Mucosa of descending colon (tissue), 3 donors: ENCODE measurements at regions not wholly inside any gene's neighbourhood (a gene's known extent, or its start where the extent isn't known, plus 50 kb on each side); places are given as distances from the start of the nearest gene placed in this dataset.

Experiments
- ATAC-seq: fragments of 200-7000 bp; cut with Tn5 transposase; one replicate; pipeline ENCODE4 v1.9.1; 2020; ENCODE audit warnings: mild to moderate bottlenecking, moderate library complexity
- DNase-seq, 3 donors: peaks; one replicate each; pipeline ENCODE4 v3.0.0-alpha.2; 2020
- H3K36me3 ChIP-seq: fragments of 200-600 bp; one replicate; pipeline ENCODE4 v1.8.0; 2021; ENCODE audit warnings: low read depth, mild to moderate bottlenecking
- H3K4me1 ChIP-seq: fragments of 200-600 bp; one replicate; pipeline ENCODE4 v1.8.0; 2021; ENCODE audit warnings: low read depth, mild to moderate bottlenecking
- H3K4me3 ChIP-seq: fragments of 200-600 bp; one replicate; pipeline ENCODE4 v1.8.0; 2021; ENCODE audit warnings: mild to moderate bottlenecking
- H3K9me3 ChIP-seq: fragments of 200-600 bp; one replicate; pipeline ENCODE4 v1.8.0; 2021; ENCODE audit warnings: mild to moderate bottlenecking
- CTCF ChIP-seq: fragments of 200-600 bp; IDR thresholded peaks from one replicate; pipeline ENCODE4 v1.8.0; 2022; ENCODE audit warnings: antibody characterized with exemption, mild to moderate bottlenecking
- intact Hi-C, 2 donors: fragments of 100-400 bp; cut with DNase I in 1 of 2; cut with micrococcal nuclease in 1 of 2; formaldehyde crosslinking; loops; one replicate each; pipeline versions ENCODE4 v1.11.0 to v1.11.1; 2022; cut with DNase I, micrococcal nuclease
- donor health status: DM: no; HTN: no; CAD: no; lungs with moderate emphysema.
- donor health status: DM: no; HTN: no; CAD: no.
- donor health status: DM: no; HTN: yes; CAD: no.

- ATAC-seq: no peak
Measured at GRCh38 chr11:133694701-133695100, 150.6 kb downstream of the SPATA19 start.

GRCh38 chr11:133693110-133693509 is 152.2 kb downstream of the SPATA19 start:
- no peak for DNase-seq
- no peaks in the 10 kb centered on the region for H3K36me3 ChIP-seq
- H3K4me1 ChIP-seq: no peaks in the 10 kb centered on the region
- H3K4me3 ChIP-seq: no peak overlapping the region
- no peak for ATAC-seq
- TF ChIP-seq CTCF: no peak
- intact Hi-C loops: no loop called here
- no peaks in the 10 kb centered on the region for H3K9me3 ChIP-seq

More at GRCh38 chr11:133694701-133695100, 150.6 kb downstream of the SPATA19 start:
- no peaks in the 10 kb centered on the region for H3K36me3 ChIP-seq
- intact Hi-C loops: no loop called here
- no peak overlapping the region for H3K4me3 ChIP-seq
- no peaks in the 10 kb centered on the region for H3K9me3 ChIP-seq
- H3K4me1 ChIP-seq: no peaks in the 10 kb centered on the region
- TF ChIP-seq CTCF: no peak
- DNase-seq: no peak

DNA sequence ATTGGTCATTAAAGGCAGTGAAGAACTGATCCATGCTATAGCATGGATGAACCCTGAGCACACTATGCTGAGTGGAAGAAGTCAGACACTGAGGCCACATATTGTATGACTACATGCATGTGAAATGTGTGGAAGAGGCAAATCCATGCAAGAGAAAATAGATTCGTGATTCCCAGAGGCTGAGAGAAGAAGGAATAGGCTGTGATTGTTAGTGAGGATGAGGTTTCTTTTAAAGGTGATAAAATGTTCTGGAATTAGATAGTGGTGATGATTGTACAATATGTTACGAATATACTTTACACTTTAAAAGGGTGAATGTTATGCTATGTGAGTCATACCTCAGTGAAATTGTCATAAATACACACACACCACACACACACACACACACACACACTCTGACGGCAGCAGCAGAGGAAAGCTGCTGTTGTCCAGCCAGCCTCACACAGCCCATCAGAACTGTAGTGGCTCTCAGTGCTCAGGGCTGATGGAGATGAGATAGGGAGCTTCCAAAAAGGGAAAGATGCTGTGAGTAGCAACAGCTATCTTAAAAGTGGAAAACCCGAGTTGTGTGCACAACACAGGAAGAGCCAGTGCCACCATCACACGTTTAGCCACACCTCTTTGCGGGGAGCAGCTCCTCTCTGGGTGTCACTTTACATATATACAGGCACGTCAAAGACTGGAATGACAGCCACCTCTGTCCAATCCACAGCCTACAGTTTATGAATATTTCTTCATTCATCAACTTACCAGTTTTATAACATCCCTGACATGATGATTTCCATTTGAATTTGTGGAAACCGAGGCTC is 153.0 kb downstream of the SPATA19 start:
- Histone ChIP-seq H3K4me1 (no peaks in the 10 kb centered on the region), H3K9me3 (no peaks in the 10 kb centered on the region), H3K4me3 (no peak overlapping the region), H3K36me3 (no peaks in the 10 kb centered on the region)
- TF ChIP-seq CTCF: no peak
- DNase-seq (no peak), ATAC-seq (no peak)
- intact Hi-C loops: no loop called here

DNA sequence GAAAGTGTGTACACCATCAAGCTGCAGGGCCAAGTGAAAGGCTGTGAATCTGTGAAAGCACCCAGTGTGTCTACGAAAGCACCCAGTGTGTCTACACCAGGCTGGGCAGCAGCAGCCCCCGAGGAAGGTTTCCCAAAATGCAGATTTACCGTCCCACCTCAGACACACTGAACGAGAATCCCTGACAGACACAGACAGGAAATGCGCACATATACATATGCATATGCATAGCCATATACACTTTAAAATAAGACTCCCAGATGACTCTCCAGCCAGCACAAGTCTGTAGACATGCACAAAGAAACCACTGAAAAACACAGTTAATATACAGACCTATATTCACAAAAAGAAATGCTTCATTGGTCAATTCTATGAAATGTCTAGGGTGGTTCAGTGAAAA is 155.5 kb upstream of the OPCML start:
- no peak overlapping the region for H3K4me3 ChIP-seq
- no peaks in the 10 kb centered on the region for H3K9me3 ChIP-seq
- DNase-seq: no peak
- intact Hi-C loops: no loop called here
- no peak for ATAC-seq
- no peaks in the 10 kb centered on the region for H3K36me3 ChIP-seq
- no peaks in the 10 kb centered on the region for H3K4me1 ChIP-seq
- no peak for TF ChIP-seq CTCF

- DNase-seq (no peak), ATAC-seq (no peak)
- TF ChIP-seq CTCF: no peak
- H3K36me3 ChIP-seq: no peaks in the 10 kb centered on the region
- intact Hi-C loops: no loop called here
- H3K4me3 ChIP-seq: no peak overlapping the region
- no peaks in the 10 kb centered on the region for H3K4me1 ChIP-seq
- H3K9me3 ChIP-seq: no peaks in the 10 kb centered on the region
Measured at GRCh38 chr11:133681901-133682300, 149.6 kb upstream of the OPCML start.
